PC-3 (cell line): ENCODE measurements at regions not wholly inside any gene's neighbourhood (a gene's known extent, or its start where the extent isn't known, plus 50 kb on each side); places are given as distances from the start of the nearest gene placed in this dataset.

Experiments
- ATAC-seq: fragments of 200-7000 bp; cut with Tn5 transposase; 2 replicates; pipeline ENCODE4 v1.9.1; 2020; ENCODE audit warnings: mild to moderate bottlenecking, moderate library complexity
- BruUV-seq: library from RNA; stranded (reverse); fragments of 400-500 nt; replicated peaks from 2 replicates; lab custom pipeline; 2021; lab: Mats Ljungman, UMichigan
- CTCF ChIA-PET: fragments of 300-600 bp; sonication (Branson Sonifier 250); formaldehyde crosslinking; loops from one replicate; lab custom pipeline; 2022; ENCODE audit warnings: antibody characterized with exemption; lab: Charles Lee
- POLR2A ChIA-PET: fragments of 300-600 bp; sonication (Branson Sonifier 250); formaldehyde crosslinking; loops from one replicate; lab custom pipeline; 2022; ENCODE audit warnings: antibody characterized with exemption; ENCODE audit not compliant: unreplicated experiment; lab: Charles Lee
- DNase-seq: peaks from one replicate; pipeline ENCODE4 v3.0.0-alpha.2; 2015
- H2AFZ ChIP-seq: fragments of 300-600 bp; sonication (generic); 2 replicates; pipeline ENCODE4 v1.6.0; 2016; ENCODE audit warnings: antibody characterized with exemption, low read length
- H3F3A ChIP-seq: fragments of 300-600 bp; sonication (generic); one replicate; pipeline ENCODE4 v1.6.0; 2017; ENCODE audit warnings: antibody characterized with exemption, low read length, control low read depth, mild to moderate bottlenecking; ENCODE audit not compliant: unreplicated experiment
- H3K27ac ChIP-seq: fragments of 300-600 bp; sonication (generic); 2 replicates; pipeline ENCODE4 v1.5.1; 2016; ENCODE audit warnings: mild to moderate bottlenecking, low read length
- H3K27me3 ChIP-seq: fragments of 300-600 bp; sonication (generic); 2 replicates; pipeline ENCODE4 v1.6.1; 2016; ENCODE audit warnings: low read length, mixed read lengths
- H3K36me3 ChIP-seq: fragments of 300-600 bp; sonication (generic); 2 replicates; pipeline ENCODE4 v1.6.1; 2016; ENCODE audit warnings: low read depth, mixed run types, low read length, mixed read lengths
- H3K4me1 ChIP-seq: fragments of 300-600 bp; sonication (generic); 2 replicates; pipeline ENCODE4 v1.5.1; 2016; ENCODE audit warnings: low read length; ENCODE audit not compliant: insufficient read depth
- H3K4me2 ChIP-seq: fragments of 300-600 bp; sonication (generic); 2 replicates; pipeline ENCODE4 v1.6.0; 2016; ENCODE audit warnings: low read length
- H3K4me3 ChIP-seq: fragments of 300-600 bp; sonication (generic); 2 replicates; pipeline ENCODE4 v1.5.1; 2016; ENCODE audit warnings: mild to moderate bottlenecking, low read length, mixed read lengths
- H3K79me2 ChIP-seq: fragments of 300-600 bp; sonication (generic); 2 replicates; pipeline ENCODE4 v1.6.1; 2017; ENCODE audit warnings: low read length, mixed read lengths
- H3K9ac ChIP-seq: fragments of 300-600 bp; sonication (generic); 2 replicates; pipeline ENCODE4 v1.6.0; 2016; ENCODE audit warnings: mild to moderate bottlenecking, low read length
- H3K9me2 ChIP-seq: fragments of 300-600 bp; sonication (generic); replicated peaks from 2 replicates; pipeline ENCODE4 v1.6.1; 2016; ENCODE audit warnings: mixed run types, low read length, mixed read lengths
- H3K9me3 ChIP-seq: fragments of 300-600 bp; sonication (generic); 2 replicates; pipeline ENCODE4 v1.6.1; 2016; ENCODE audit warnings: low read length, mixed read lengths
- H4K20me1 ChIP-seq: fragments of 300-600 bp; sonication (generic); 2 replicates; pipeline ENCODE4 v1.6.1; 2016; ENCODE audit warnings: low read length, mixed read lengths
- CTCF ChIP-seq: fragments of 300-600 bp; sonication (generic); conservative IDR thresholded peaks from 2 replicates; pipeline ENCODE4 v1.5.1; 2017; ENCODE audit warnings: antibody characterized with exemption, low read depth, mild to moderate bottlenecking, low read length
- EZH2 ChIP-seq: fragments of 300-600 bp; sonication (generic); IDR thresholded peaks from one replicate; pipeline ENCODE4 v1.6.1; 2017; ENCODE audit warnings: antibody characterized with exemption, mild to moderate bottlenecking, low read length; ENCODE audit not compliant: unreplicated experiment
- EZH2phosphoT487 ChIP-seq: fragments of 300-600 bp; sonication (generic); IDR thresholded peaks from 2 replicates; pipeline ENCODE4 v1.6.1; 2018; ENCODE audit warnings: mild to moderate bottlenecking, antibody characterized with exemption, low read length, borderline replicate concordance
- intact Hi-C: fragments of 100-400 bp; cut with micrococcal nuclease; formaldehyde crosslinking; loops from 2 replicates; pipeline ENCODE4 v1.9.0; 2023

GRCh38 chr16:82433042-82433441, 193.7 kb upstream of the CDH13 start:
- BruUV-seq = no TSS peak
- DNase-seq = no peak
- TF ChIP-seq EZH2phosphoT487 (no peak), EZH2 (no peak), CTCF (no peak)
- no peak overlapping the region for H3K27ac ChIP-seq
- H3K36me3 ChIP-seq = no peaks in the 10 kb centered on the region
- H3K4me1 ChIP-seq = no peaks in the 10 kb centered on the region
- no peaks in the 10 kb centered on the region for H3K79me2 ChIP-seq
- no peak for ATAC-seq
- 0 out of 2 replicates have a peak, but pooled peaks cover 11% of the 10 kb centered on the region for H3K27me3 ChIP-seq
- H3K9me2 ChIP-seq = no peaks in the 10 kb centered on the region
- no peaks in the 10 kb centered on the region for H4K20me1 ChIP-seq
- CTCF ChIA-PET = no interaction called here
- H3F3A ChIP-seq = no peaks in the 10 kb centered on the region
- no peak overlapping the region for H3K4me2 ChIP-seq
- intact Hi-C loops = no loop called here
- no peak overlapping the region for H3K9ac ChIP-seq
- POLR2A ChIA-PET = no interaction called here
- no peak overlapping the region for H2AFZ ChIP-seq
- no peaks in the 10 kb centered on the region for H3K9me3 ChIP-seq
- H3K4me3 ChIP-seq = no peak overlapping the region

- no TSS peak for BruUV-seq
- ATAC-seq (no peak), DNase-seq (no peak)
- Histone ChIP-seq H3F3A (no peaks in the 10 kb centered on the region), H3K9me2 (no peaks in the 10 kb centered on the region), H3K79me2 (no peaks in the 10 kb centered on the region), H2AFZ (no peak overlapping the region), H3K27ac (no peak overlapping the region), H3K4me2 (no peak overlapping the region), H3K9me3 (no peaks in the 10 kb centered on the region), H3K9ac (no peak overlapping the region), H4K20me1 (no peaks in the 10 kb centered on the region), H3K4me3 (no peak overlapping the region), H3K4me1 (no peaks in the 10 kb centered on the region), H3K27me3 (0 out of 2 replicates have a peak, but pooled peaks cover 13% of the 10 kb centered on the region), H3K36me3 (no peaks in the 10 kb centered on the region)
- intact Hi-C loops = no loop called here
- ChIA-PET POLR2A (interaction anchor here (0.7 kb wide), 1 partner anchor 24 kb away, joined by 7 read pairs; no protein-coding TSS in a partner anchor), CTCF (no interaction called here)
- no peak for TF ChIP-seq EZH2phosphoT487
- TF ChIP-seq CTCF = no peak
- no peak for TF ChIP-seq EZH2
These were observed 194.5 kb upstream of the CDH13 start for GRCh38 chr16:82432261-82432660.

- CTCF ChIA-PET = no interaction called here
- Histone ChIP-seq H3K4me2 (no peak overlapping the region), H3K9me3 (no peaks in the 10 kb centered on the region), H3K4me3 (no peak overlapping the region), H3F3A (no peaks in the 10 kb centered on the region), H3K27ac (no peak overlapping the region), H3K36me3 (no peaks in the 10 kb centered on the region), H3K79me2 (no peaks in the 10 kb centered on the region), H3K27me3 (0 out of 2 replicates have a peak, but pooled peaks cover 13% of the 10 kb centered on the region), H3K9me2 (no peaks in the 10 kb centered on the region), H3K4me1 (no peaks in the 10 kb centered on the region), H3K9ac (no peak overlapping the region), H2AFZ (no peak overlapping the region), H4K20me1 (no peaks in the 10 kb centered on the region)
- intact Hi-C loops = no loop called here
- peak; percentile 4 for DNase-seq
- BruUV-seq = no TSS peak
- no peak for ATAC-seq
- no peak for TF ChIP-seq EZH2
- TF ChIP-seq CTCF = no peak
- no peak for TF ChIP-seq EZH2phosphoT487
- POLR2A ChIA-PET = no interaction called here
These were observed 201.1 kb upstream of the CDH13 start for GRCh38 chr16:82425661-82426060.
